Breast epithelium (tissue), 3 donors: ENCODE measurements at regions not wholly inside any gene's neighbourhood (a gene's known extent, or its start where the extent isn't known, plus 50 kb on each side); places are given as distances from the start of the nearest gene placed in this dataset.

Experiments used
- POLR2A ChIP-seq: fragments of 450-650 bp; IDR thresholded peaks from one replicate; pipeline ENCODE4 v1.6.1; 2016; ENCODE audit warnings: antibody characterized with exemption, mild to moderate bottlenecking, moderate library complexity
- TF ChIP-seq, protein P1 (sequence below), 3 donors: fragments of 450-650 bp; IDR thresholded peaks; one replicate each; pipeline ENCODE4 v1.5.1; 2016 to 2017; ENCODE audit warnings: antibody characterized with exemption in 3 of 3, mild to moderate bottlenecking in 3 of 3, moderate library complexity in 3 of 3

DNA sequence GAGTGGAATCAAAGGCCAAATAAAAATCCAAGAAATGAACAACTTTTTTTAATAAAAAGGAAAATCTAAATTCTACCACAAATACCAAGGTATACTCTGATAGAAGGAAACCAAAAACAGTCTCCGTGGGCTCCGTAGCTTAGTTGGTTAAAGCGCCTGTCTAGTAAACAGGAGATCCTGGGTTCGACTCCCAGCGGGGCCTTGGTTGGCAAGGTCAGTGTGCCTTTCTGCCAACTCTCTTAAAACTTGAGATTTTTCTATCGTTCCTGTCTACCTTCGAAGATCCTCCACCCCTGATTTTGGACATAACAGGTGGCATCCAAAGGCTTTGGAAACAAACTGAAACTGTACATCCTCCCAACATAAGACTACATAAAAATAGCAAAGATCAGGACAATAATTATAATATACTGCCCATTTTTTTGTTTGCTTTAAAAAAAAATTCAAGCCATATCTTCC lies 197.9 kb downstream of the TRIM27 start:
- TF ChIP-seq POLR2A: no peak
- TF ChIP-seq, protein P1, sequence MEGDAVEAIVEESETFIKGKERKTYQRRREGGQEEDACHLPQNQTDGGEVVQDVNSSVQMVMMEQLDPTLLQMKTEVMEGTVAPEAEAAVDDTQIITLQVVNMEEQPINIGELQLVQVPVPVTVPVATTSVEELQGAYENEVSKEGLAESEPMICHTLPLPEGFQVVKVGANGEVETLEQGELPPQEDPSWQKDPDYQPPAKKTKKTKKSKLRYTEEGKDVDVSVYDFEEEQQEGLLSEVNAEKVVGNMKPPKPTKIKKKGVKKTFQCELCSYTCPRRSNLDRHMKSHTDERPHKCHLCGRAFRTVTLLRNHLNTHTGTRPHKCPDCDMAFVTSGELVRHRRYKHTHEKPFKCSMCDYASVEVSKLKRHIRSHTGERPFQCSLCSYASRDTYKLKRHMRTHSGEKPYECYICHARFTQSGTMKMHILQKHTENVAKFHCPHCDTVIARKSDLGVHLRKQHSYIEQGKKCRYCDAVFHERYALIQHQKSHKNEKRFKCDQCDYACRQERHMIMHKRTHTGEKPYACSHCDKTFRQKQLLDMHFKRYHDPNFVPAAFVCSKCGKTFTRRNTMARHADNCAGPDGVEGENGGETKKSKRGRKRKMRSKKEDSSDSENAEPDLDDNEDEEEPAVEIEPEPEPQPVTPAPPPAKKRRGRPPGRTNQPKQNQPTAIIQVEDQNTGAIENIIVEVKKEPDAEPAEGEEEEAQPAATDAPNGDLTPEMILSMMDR (IDR thresholded peaks at IDR 0.05): no peak
